Astrocyte of the cerebellum (primary cell): ENCODE measurements at regions not wholly inside any gene's neighbourhood (a gene's known extent, or its start where the extent isn't known, plus 50 kb on each side); places are given as distances from the start of the nearest gene placed in this dataset.

ENCODE experiments used
- DNase-seq: peaks from one replicate; pipeline ENCODE4 v3.0.0-alpha.2; 2011; ENCODE audit warnings: low read depth
- H3K4me3 ChIP-seq: 2 replicates; pipeline ENCODE4 v1.5.1; 2011; ENCODE audit warnings: mild to moderate bottlenecking, low read depth, low read length, moderate library complexity
- in situ Hi-C: cut with HindIII; loops from 2 replicates; pipeline ENCODE4 v1.10.0; 2017; ENCODE audit warnings: low sequenced_read_pairs
- TF ChIP-seq, protein P1 (sequence below): IDR thresholded peaks from 2 replicates; pipeline ENCODE4 v1.5.1; 2012; ENCODE audit warnings: low read length, low read depth, moderate library complexity, mild to moderate bottlenecking; ENCODE audit errors: missing control alignments

DNA sequence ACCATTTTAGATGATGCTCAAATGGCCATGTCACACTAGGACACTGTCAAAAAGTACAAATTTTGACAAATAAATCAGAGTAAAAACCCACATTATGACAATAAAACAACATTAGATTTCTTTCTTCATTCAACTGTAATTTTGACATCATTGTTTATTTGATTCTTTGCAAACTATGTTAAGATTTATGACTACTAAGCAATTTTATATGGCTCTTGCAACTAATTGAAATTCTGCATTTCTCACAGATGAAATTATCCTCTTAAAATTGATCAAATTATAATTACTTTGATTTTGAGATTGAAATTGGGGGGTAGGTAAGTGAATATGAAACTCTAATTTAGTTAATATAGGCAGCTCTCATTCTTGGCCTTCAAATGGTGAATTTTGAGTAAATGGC is 59.8 kb downstream of the ATOH1 start:
- no peak overlapping the region for H3K4me3 ChIP-seq
- DNase-seq: no peak
- in situ Hi-C loops: no loop called here
- TF ChIP-seq, protein P1, sequence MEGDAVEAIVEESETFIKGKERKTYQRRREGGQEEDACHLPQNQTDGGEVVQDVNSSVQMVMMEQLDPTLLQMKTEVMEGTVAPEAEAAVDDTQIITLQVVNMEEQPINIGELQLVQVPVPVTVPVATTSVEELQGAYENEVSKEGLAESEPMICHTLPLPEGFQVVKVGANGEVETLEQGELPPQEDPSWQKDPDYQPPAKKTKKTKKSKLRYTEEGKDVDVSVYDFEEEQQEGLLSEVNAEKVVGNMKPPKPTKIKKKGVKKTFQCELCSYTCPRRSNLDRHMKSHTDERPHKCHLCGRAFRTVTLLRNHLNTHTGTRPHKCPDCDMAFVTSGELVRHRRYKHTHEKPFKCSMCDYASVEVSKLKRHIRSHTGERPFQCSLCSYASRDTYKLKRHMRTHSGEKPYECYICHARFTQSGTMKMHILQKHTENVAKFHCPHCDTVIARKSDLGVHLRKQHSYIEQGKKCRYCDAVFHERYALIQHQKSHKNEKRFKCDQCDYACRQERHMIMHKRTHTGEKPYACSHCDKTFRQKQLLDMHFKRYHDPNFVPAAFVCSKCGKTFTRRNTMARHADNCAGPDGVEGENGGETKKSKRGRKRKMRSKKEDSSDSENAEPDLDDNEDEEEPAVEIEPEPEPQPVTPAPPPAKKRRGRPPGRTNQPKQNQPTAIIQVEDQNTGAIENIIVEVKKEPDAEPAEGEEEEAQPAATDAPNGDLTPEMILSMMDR: no peak

DNA sequence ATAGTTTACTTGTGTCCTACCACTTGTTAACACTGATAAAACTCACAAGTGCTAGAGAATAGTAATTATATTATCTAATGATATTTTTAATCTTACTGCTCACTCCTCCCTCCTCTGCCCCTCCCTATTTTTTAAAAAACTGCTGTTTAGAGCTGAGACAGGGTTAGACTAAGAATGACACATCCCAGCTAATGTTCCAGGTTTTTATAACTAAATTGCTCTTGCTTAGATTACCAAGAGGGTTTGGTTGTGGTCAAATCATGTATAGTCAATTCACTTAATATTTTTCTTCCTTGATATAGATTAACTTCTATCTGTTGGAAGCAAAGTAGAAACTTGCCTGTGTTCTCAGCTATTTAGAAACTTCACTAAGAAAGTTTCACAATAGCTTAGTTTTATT is 60.2 kb downstream of the ATOH1 start:
- in situ Hi-C loops: no loop called here

DNA sequence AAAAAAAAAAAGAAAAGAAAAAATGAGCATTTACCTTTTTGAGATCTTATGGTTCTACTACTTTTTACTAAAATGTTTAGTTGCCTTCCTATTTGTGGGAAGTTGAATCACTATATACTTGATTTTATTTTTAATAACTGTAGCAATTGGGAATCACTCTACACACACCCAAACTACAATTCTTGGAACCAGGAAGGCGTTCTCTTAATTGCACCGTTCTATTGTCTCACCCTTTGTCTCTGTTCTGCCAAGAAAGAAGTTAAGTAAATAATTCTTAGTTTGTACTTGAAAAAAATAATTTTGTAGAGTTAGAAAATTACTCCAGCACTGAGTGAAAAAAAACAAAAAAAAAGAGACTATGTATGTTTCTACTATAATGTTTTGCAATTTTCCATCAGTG is 62.7 kb downstream of the ATOH1 start:
- no peak overlapping the region for H3K4me3 ChIP-seq
- TF ChIP-seq, protein P1: no peak
- in situ Hi-C loops: no loop called here
- DNase-seq: no peak

More for the DNA sequence above, 60.2 kb downstream of the ATOH1 start:
- DNase-seq: no peak
- TF ChIP-seq, protein P1: no peak
- H3K4me3 ChIP-seq: no peak overlapping the region

DNA sequence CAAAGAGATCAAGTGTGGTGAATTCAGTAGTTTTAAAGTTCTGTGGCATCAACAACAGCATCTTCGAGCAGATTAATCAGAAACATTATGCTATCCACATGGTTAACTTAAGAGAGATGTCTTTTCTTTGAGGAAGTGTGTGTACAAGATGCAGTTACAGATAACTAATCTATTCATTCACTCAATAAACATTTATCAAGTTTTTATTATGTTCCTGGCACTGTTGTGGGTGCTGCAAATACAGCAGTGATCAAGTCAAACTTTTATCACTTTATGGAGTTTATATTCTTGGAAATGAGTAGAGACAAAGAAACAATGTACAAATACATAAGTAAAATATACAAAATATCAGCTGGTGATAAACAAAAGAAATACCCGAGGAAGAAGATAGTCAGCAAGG is 66.4 kb downstream of the ATOH1 start:
- TF ChIP-seq, protein P1: no peak
- DNase-seq: no peak
- in situ Hi-C loops: no loop called here
- H3K4me3 ChIP-seq: no peak overlapping the region

DNA sequence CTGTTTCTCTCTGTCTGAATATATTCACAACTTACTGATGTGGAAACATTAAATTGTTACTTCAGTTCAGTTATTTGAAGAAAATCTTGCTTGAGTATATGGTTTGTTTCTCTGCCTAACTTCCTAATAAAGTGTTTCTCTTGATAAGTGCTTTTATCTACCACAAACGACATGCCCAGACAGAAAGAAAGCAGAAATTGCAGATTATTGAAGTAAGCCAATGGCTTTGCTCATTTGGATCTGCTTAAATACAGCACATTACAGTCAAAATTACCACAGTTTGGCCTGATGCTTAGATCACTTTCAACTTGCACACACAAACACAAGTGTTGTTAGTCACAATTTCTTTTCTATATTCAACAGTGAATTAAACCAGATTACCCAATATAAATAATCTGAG is 68.0 kb downstream of the ATOH1 start:
- in situ Hi-C loops: no loop called here
- no peak overlapping the region for H3K4me3 ChIP-seq
- DNase-seq: no peak
- TF ChIP-seq, protein P1: no peak

DNA sequence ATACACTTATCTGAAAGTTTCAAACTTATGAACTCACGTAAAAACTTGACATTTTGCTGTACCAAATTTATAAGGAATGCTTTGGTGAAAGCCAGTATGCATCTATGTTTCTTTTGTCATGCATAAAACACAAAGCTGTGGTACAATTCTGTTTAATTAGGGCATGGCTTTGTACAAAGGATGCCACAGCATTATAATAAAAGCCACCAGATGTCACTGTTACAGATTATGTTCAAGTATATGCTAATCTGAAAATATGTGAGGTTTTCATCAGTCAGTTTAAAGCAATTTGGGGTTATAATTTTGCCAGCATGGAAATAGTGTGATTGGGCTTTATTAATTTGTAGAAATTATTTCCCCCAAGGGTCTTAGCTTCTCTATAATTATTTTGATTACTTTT is 69.0 kb downstream of the ATOH1 start:
- in situ Hi-C loops: no loop called here
- H3K4me3 ChIP-seq: no peak overlapping the region
- no peak for DNase-seq
- TF ChIP-seq, protein P1: peak; percentile 19

DNA sequence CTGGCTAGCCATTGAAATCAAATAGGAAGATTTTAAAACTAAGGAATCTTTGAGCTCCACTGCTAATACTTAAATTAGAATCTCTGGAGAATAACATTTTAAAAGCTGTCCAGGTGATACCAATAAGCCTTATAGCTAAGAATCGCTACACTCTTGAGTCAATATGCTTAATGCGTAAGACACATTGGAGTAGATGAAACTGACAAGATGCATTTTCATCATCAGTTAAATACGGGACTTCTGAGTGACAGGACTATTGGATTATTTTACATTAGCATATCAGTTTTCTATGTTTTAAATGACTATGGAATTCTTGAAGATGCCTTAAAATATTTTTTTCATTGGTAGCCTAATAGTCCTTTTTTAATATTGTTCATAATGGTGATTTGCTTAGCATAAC is 80.2 kb downstream of the ATOH1 start:
- TF ChIP-seq, protein P1: no peak
- in situ Hi-C loops: no loop called here
- no peak overlapping the region for H3K4me3 ChIP-seq
- DNase-seq: no peak
